Dedifferentiated amniotic fluid mesenchymal stem cell (primary cell): ENCODE measurements at regions not wholly inside any gene's neighbourhood (a gene's known extent, or its start where the extent isn't known, plus 50 kb on each side); places are given as distances from the start of the nearest gene placed in this dataset.
A peak's percentile ranks its signal among the peaks of the same experiment; 100 is the strongest.
"Not testable (repeated sequence)": the region's sequence is repeated elsewhere in the genome, so short reads cannot be mapped to it uniquely, and the experiment has no call there.

Experiments used
- DNase-seq: peaks from one replicate; pipeline ENCODE4 v3.0.0-alpha.2; 2016; ENCODE audit errors: extremely low spot score

DNA sequence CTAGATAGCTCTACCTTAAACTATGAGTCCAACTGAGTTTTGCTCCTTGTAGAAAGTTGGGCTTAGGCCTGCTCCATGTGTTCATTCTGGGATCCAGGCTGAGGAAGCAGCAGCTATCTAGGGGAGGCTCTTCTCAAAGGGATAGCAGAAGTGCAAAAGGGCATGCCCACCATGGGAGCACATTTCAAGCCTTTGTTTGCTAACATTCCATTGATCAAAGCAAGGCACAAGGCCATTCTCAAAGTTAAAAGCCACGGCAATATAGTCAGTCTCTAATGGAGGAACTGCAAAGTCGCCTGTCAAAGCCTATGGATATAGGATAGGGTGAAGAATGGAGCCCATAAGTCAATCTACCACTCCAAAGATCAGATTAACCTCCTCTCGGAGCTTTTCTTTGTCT, 488.1 kb upstream of the ARX start:
- no peak for DNase-seq

DNA sequence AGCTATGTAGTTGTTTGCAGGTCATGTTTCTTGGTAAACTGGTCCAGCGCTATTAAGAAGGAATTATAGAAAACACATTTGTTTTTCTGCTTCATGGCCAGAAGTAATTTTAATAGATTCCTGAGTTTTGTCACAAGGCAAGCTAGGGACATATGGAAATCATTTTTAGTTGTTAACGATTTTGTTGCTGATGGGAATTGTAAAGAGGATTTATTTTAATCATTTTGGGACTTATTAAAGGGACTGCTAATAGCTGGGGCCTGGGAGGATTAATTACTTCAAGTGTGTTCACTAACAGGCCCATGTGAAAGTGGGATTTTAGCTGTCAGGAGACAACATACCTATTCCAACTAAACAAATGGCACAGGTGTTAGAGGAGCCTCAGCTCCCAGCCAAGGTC, 492.0 kb upstream of the ARX start:
- no peak for DNase-seq

DNA sequence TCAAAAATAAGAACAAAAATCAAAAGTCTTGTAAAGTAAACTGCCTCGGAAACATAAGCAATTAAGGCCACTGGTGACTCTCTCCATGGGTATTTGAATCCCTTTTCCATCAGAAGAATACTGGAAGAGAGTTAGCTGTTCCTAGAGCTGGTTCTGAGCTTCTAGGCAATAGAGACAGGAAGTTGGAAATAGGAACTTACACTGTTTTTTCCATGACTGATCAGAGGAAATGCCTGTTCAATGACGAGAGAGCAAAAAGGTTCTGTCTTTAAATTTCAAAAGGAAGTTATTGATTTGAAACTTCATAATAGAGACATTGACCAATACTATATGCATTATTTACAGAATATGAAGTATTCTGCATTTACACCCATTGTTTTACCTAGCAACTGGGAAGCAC, 503.5 kb upstream of the ARX start:
- no peak for DNase-seq

DNA sequence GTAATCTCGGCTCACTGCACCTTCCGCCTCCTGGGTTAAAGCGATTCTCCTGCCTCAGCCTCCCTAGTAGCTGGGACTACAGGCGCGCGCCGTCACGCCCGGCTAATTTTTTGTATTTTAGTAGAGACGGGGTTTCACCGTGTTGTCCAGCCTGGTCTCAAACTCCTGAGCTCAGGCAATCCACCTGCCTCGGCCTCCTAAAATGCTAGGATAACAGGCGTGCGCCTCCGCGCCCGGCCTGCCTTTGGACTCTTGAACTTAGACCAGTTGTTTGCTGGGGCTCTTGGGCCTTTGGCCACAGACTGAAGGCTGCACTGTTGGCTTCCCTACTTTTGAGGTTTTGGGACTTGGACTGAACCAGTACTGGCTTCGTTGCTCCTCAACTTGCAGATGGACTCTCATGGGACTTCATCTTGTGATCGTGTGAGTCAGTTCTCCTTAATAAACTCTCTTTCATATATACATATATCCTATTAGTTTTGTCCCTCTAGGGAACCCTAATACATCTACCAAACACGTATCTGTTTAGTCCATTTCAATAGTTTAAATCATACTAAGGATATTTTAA, 506.8 kb upstream of the ARX start:
- not testable (repeated sequence) for DNase-seq

DNA sequence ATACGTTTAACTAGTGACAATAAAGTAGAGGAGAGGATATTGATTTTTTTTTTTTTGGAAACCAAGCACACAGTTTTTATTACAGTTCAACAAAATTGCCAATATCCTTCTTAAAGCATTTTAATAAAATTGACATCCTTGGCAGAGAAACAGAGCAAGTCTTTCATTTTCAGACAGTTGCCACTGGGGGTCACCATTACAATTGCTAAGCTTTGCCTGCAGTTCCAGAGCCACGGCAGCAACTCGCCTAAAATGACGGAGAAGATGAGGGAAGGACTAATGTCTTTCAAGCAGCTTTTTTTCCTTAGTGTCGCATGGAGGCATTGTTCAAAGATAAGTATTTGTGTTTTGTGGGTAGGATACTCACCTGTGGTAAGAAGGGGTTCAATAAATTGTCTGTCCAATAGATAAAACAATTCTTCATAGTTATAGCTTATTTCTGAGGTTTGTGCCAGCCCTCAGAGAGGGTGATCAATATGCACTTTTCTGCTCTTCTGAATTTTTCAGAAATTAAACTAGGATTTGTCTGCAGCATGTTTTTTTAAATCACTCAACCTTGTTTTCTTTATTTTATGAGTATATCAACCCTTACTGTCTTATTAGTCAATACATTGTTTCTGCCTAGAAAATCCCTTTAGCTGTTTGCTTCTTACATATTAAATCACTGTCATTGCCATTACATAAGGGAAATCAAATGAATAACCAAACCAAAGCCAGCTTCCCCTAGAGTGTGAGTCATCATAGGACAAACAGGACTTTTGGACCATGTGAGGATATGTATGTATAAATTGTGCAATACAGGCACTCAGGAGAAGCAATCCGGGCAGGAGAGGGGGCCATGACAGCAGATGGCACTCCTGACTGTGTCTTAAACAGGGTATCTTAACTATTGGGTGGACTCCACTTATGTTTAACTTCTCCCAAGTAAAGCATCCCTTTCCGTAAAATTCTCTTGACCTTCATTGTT, 508.1 kb upstream of the ARX start:
- peak; percentile 38 for DNase-seq

DNA sequence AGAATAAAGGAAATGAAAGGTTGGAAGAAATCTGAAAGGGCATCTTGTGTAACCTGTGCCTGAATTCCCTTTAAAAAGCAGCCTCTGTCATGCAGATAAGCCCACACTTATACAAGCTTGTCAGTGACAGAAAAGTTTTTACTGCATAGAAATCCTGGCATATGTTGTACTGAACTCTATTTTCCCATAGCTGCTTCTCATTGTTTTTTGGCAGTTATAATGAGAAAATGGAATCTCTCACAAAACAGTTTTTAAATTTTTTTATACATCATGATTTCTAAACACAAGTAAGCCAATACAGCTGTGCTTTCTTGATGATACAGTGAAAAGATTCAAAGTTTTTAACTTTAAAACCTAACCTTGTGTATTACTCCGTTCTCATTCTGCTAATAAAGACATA, 511.4 kb upstream of the ARX start:
- no peak for DNase-seq

DNA sequence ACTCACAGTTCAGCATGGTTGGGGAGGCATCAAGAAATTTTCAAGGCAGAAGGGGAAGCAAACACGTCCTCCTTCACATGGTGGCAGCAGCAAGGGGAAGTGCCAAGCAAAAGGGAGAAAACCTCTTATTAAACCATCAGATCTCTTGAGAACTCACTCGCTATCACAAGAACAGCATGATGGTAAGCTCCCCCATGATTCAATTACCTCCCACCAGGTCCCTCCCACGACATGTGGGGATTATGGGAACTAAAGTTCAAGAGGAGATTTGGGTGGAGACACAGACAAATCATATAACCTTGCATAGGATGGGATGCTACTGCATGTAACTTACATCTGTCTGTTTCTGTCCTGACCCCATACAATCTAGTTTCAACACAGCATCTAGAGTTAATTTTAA, 511.8 kb upstream of the ARX start:
- no peak for DNase-seq

DNA sequence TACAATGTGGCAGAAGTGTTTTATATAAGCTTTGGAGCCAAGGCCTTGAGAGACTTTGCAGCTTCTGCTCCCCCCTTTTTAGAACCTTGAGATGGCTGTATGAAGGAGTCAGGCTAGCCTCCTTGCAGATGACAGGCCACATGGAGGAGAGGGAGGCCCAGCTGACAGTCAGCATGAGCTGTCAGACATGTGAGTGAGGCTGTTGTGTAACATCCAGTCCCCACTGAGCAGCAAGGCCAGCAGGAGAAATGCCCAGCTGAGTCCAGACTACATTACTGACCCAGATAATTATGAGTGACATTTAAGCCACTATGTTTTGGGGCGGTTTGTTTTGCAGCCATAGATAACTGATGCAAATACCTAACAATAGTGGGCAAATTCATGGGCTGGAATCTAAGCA, 515.3 kb upstream of the ARX start:
- no peak for DNase-seq

DNA sequence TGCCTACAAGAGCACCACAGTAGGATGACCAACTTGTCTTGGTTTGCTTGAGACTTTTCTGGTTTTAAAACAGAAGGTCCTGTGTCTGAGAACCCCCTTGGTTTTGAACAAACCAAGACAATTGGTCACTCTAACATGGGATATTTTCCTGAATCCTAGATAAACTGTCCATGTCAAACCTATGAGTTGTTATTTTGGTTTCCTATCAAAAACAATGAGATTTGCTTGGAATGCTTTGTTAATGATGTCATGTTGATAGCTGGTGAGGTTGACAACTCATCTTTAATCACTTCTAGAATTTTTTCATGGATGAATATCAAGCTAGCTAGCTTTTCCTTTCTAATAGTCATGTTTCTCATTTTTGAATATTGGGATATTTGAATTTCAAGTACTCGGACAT, 518.3 kb upstream of the ARX start:
- no peak for DNase-seq

DNA sequence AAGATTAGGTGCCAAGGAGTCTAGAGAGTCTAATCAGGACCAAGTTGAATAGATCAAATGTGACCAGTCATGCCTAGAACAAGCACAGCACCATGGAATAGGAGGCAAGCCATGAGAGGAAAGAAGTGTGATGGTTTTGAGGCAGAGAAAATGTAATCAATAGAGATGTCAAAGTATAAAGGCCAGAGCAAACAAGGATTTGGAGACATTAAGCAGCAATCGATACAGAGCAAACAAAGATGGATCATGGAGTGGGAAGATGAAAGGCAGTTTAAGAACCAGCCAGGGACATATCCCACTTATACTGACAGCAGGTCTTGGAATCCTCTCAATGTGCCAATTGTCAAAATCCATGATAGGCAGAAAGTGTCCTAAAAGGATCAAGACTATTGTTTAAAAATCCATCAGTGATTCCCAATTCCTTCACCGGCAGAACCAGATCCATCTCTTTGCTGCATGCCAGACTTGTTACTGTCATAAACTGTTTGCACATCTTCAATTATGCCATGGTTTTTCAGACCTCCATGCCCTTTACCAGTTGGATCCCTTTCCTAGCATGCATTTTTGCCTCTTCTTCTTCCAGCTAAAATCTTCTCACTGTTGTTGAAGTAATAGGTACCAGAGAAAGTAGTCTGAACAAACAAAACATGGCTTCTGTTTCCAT, 520.7 kb upstream of the ARX start:
- no peak for DNase-seq

DNA sequence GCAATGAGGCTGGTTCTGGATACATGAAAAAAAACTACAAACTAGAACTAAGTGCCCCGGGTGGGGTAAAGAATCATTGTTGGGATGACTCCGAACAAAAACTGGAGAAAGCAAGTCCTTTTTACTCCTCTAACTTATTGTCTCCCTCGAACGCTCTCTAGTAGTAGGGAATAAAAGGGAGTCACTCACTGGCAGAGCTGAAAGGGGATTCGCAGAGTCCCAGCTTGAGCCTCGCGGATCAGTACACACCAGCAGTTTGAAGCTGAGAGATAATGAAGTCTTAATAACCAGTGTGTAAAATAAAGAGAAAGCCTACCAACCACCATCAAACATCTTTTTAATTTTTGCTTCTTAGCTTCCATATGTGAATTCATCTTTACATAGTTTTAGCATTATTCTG, 521.9 kb upstream of the ARX start:
- DNase-seq, result no peak

DNA sequence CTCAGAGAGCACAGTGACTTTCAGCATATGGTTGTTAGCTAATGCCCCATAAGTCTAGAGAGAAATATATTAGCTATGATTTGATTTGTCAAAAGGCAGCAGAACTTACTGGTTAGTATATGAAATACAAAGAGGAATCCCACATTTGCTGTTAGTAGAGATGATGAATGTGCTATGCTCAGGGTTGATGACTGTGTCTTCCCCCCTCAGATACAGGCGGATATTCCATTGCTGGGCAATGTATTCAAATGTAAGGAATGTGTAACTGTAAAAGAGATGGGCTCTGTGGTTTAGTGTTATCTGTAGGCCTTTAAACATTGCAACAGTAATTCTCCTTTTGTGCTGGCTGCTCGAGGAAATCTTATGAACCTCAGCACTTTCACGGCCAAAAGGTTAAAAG, 528.9 kb upstream of the ARX start:
- no peak for DNase-seq

DNA sequence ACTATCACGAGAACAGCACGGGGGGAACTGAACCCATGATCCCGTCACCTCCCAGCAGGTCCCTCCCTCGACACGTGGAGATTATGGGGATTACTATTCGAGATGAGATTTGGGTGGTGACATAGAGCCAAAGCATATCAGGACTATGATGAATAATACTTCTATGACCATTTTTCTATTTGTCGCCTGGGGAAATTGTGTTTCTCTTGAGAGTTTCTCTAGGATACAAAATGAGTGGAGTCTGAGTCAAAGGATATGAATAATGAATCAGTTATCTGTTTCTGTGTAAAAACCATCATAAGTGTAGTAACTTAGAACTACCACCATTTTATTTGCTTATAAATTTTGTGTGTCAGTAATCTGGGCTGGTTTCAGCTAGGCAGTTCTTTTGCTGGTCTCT, 533.0 kb upstream of the ARX start:
- DNase-seq, result no peak

DNA sequence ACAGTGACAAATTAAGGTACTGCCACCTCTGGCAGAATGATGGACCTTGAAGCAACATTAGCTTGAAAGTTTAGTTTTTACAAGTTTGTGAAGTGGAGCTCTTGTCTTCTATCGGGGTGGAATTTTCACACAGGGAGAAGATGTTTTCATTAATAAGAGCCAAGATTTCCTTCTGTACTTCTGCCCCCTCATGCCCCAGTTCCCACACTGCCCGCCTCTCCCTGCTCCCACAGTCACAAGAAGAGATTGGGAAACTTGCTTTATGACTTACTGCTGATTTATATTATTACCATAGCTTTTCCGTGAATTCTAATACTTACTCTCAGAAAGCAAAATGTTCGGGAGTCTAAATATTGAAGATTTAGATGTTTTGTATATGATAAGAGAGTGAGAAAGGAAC, 539.8 kb upstream of the ARX start:
- no peak for DNase-seq

DNA sequence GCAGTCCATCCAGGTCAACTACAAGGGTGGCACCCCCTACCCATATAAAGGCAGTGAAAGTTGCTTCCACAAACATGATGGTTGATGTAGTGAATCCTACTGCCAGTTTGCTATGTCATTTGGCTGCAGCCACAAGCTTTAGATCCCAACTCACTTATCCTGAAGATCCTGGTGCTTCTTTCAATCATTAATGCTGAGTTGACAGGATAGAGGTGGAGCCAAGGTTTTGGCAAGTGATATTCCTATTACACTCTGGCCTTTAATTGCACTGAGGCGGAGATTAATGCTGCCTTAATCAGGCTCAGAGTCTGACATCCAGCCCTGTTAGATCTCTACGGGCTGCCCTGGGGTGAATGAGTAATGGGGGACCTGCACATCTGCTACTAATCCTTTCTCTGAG, 542.4 kb upstream of the ARX start:
- DNase-seq, result no peak

DNA sequence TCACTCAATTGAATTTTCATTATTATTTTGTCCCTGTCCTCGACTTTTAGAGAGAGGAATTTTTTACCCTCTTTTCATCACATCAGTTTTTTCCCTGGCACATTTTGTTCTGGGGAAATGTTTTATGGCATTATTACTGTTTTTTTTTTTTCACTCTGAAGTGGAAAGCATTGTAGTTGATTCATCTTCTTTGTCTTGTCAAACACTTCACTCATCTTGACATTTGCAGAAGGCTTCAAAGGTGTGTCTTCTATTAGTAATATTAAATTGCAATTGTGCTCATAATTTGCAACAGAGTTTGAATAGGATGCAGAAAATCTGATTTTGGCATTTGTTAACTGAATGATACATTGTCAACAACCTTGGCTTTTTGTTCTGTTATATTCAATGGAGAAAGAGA, 545.4 kb upstream of the ARX start:
- DNase-seq, result no peak

DNA sequence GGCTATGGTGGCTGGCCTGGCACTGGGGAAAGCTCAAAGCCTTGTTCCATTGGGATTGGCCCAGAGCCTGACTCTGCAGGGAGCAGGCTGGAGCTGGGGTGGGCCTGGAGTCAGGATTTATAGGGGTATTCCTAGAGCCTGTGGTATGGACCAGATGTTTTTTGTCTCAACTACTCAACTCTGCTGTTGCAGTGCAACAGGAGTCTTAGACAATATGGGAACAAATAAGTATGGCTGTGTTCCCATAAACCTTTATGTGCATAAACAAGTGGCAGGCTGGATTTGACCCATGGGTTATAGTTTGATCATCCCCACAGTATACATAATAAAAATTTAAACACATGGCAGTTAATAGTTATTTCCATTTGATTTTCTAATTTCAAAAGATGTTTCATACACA, 557.9 kb upstream of the ARX start:
- DNase-seq, result no peak

DNA sequence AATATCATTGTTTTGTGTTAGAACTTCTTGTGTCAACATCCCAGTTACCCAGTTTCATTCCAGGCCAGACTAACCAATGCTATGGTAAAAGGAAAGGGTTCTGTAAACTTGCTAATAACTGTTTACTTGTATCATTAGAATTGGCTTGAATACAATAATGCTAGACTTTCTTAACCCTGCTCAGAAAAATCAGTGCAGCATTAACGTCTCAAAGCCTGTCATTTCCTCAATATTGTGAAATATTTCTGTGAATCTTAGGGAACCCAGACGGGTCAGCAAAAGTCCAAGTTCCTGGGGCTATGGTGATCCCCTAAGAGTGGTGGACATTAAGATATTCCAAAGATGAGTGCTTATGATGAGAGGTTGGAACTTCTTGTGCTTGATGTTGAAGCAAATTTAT, 541.2 kb upstream of the MAGEB18 start:
- no peak for DNase-seq

DNA sequence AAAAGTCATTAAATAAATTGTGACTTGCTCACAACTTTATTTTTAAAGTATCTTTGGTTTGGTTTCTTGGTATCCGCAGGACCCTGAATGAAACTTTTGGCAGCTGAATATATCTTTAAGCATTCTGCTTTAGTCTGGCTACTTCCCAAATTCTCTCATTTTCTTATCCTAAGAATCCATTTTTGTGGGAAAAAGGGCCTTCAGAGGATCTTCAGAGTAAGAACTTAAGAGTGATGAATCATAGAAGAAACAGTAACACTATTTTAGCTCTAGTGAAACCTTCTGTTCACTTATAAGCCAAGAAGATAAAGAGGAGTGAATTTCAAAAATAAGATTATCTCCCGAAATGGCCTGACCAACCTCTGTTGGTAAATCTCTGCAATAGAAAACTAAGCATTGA, 540.6 kb upstream of the MAGEB18 start:
- no peak for DNase-seq

DNA sequence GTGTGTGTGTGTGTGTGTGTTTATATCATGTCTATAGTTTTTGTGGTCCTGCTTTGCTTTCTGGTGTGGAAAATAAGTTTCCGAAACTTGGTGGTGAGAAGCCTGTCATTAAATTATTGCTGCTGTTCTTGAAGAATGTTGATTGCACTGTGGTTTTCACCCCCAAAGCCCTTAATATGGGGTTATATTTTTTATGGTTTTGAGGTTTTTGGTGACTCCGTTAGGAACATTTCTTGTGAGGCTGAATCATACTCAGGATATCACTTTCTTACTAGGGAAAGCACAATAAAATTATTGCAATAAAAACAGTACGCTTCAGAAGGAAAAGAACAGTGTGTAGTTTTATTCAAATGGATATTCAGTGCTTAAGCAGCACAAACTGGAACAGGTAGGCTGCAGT, 539.1 kb upstream of the MAGEB18 start:
- DNase-seq, result no peak

DNA sequence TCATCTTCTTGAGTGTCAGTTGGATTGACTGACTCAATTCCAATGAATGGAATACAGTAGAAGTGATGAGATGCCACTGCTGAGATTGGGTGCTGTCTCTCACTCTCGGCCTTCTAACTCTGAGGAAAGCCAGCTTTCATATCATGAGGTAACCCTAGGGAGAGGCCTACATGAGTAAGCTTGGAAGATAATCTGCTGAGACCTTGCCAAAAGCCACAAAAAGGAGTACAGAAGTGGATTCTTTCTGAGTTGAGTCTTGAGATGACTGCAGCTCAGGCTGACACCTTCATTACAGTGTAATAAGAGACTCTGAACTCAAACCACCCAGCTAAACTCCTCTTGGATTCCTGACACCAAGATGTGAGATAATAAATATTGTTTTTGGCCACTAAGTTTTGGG, 537.4 kb upstream of the MAGEB18 start:
- DNase-seq, result no peak

DNA sequence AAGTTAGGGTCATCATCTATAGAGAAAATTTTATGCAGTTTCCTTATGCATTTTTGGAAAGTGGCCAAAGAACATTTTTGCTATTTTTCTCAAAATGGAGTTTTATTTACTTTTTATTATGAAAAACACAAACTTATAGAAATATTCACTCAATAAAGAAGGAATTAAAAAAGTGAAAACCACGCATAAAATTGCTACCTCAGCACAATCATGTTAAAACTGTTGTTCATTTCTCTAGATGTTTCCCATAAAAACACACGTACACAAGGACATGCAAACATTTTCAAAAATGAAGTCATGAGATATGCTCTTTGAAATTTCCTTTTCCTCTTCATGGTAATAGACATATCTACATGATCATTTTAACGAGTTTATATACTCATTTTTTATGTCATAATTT, 536.8 kb upstream of the MAGEB18 start:
- DNase-seq, result no peak

DNA sequence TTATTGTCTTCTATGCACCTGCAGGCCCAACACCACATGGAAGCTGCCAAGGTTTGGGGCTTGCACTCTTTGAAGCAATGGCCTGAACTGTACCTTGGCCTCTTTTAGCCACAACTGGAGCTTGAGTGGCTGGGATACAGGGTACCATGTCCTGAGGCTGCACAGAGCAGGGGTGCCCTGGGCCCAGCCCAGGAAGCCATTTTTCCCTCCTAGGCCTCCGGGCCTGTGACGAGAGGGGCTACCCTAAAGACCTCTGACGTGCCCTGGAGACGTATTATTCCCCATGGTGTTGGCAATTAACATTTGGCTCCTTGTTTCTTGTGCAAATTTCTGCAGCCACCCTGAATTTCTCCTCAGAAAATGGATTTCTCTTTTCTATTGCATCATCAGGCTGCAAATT, 519.9 kb upstream of the MAGEB18 start:
- DNase-seq, result no peak
